ENCODE measurements at regions not wholly inside any gene's neighbourhood (a gene's known extent, or its start where the extent isn't known, plus 50 kb on each side); places are given as distances from the start of the nearest gene placed in this dataset.

- TF ChIP-seq, protein P1, sequence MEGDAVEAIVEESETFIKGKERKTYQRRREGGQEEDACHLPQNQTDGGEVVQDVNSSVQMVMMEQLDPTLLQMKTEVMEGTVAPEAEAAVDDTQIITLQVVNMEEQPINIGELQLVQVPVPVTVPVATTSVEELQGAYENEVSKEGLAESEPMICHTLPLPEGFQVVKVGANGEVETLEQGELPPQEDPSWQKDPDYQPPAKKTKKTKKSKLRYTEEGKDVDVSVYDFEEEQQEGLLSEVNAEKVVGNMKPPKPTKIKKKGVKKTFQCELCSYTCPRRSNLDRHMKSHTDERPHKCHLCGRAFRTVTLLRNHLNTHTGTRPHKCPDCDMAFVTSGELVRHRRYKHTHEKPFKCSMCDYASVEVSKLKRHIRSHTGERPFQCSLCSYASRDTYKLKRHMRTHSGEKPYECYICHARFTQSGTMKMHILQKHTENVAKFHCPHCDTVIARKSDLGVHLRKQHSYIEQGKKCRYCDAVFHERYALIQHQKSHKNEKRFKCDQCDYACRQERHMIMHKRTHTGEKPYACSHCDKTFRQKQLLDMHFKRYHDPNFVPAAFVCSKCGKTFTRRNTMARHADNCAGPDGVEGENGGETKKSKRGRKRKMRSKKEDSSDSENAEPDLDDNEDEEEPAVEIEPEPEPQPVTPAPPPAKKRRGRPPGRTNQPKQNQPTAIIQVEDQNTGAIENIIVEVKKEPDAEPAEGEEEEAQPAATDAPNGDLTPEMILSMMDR (conservative IDR thresholded peaks at IDR 0.05; ENCODE audit: low read depth, low read length), result no peak
- H3K4me3 ChIP-seq (IDR thresholded peaks at IDR 0.05; ENCODE audit: insufficient read depth, low read depth, low read length), result no peak overlapping the region
These were observed 215.7 kb upstream of the HNMT start for GRCh38 chr2:137748533-137748932.

DNA sequence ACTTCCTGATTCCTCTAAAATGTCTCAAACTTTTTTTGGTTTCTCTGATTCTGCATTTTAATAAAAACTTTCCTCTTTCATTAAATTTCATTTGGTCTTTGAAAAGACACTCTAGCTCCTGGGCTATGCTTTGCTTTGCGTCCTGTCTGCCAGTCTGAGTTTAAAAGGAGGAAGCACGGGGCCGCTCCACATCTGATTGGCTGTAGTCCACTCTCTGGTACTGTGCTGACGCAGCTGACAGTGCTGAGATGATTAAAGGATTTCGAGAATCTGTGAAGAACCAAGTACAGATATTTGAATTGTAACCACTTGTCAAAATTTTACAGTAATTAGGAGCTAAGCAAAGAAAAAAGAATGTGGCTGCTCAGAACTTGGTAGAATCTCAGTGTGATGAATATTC, 199.6 kb upstream of the HNMT start:
- H3K27me3 ChIP-seq (ENCODE audit: insufficient read depth, low read depth), result no peaks in the 10 kb centered on the region
- H3K4me2 ChIP-seq, result no peak overlapping the region

More at GRCh38 chr2:137748533-137748932, 215.7 kb upstream of the HNMT start:
- Histone ChIP-seq H3K79me2 (ENCODE audit: insufficient read depth, low read depth) (no peaks in the 10 kb centered on the region), H3K27ac (no peak overlapping the region), H4K20me1 (ENCODE audit: insufficient read depth) (no peaks in the 10 kb centered on the region), H3K9ac (no peak overlapping the region), H3K4me1 (ENCODE audit: low read depth, poor library complexity, severe bottlenecking) (no peaks in the 10 kb centered on the region), H3K36me3 (ENCODE audit: insufficient read depth) (no peaks in the 10 kb centered on the region), H3K27me3 (ENCODE audit: insufficient read depth, low read depth) (no peaks in the 10 kb centered on the region), H3K4me2 (no peak overlapping the region), H2AFZ (ENCODE audit: low read depth) (no peak overlapping the region)

GRCh38 chr2:137769406-137769805, 194.9 kb upstream of the HNMT start:
- no peaks in the 10 kb centered on the region for H3K79me2 ChIP-seq (ENCODE audit: insufficient read depth, low read depth)
- TF ChIP-seq, protein P1 (conservative IDR thresholded peaks at IDR 0.05; ENCODE audit: low read depth, low read length), result no peak
- H3K27me3 ChIP-seq (ENCODE audit: insufficient read depth, low read depth), result no peaks in the 10 kb centered on the region
- no peaks in the 10 kb centered on the region for H4K20me1 ChIP-seq (ENCODE audit: insufficient read depth)
- H2AFZ ChIP-seq (ENCODE audit: low read depth), result no peak overlapping the region
- H3K27ac ChIP-seq, result no peak overlapping the region
- no peak overlapping the region for H3K9ac ChIP-seq
- no peaks in the 10 kb centered on the region for H3K36me3 ChIP-seq (ENCODE audit: insufficient read depth)
- no peak overlapping the region for H3K4me3 ChIP-seq (IDR thresholded peaks at IDR 0.05; ENCODE audit: insufficient read depth, low read depth, low read length)
- H3K4me2 ChIP-seq, result no peak overlapping the region
- H3K4me1 ChIP-seq (ENCODE audit: low read depth, poor library complexity, severe bottlenecking), result no peaks in the 10 kb centered on the region

More for the DNA sequence above, 199.6 kb upstream of the HNMT start:
- Histone ChIP-seq H3K27ac (no peak overlapping the region), H3K4me3 (IDR thresholded peaks at IDR 0.05; ENCODE audit: insufficient read depth, low read depth, low read length) (no peak overlapping the region), H3K79me2 (ENCODE audit: insufficient read depth, low read depth) (no peaks in the 10 kb centered on the region), H2AFZ (ENCODE audit: low read depth) (no peak overlapping the region), H3K4me1 (ENCODE audit: low read depth, poor library complexity, severe bottlenecking) (no peaks in the 10 kb centered on the region), H3K9ac (no peak overlapping the region), H4K20me1 (ENCODE audit: insufficient read depth) (no peaks in the 10 kb centered on the region), H3K36me3 (ENCODE audit: insufficient read depth) (no peaks in the 10 kb centered on the region)
- TF ChIP-seq, protein P1 (conservative IDR thresholded peaks at IDR 0.05; ENCODE audit: low read depth, low read length), result no peak

DNA sequence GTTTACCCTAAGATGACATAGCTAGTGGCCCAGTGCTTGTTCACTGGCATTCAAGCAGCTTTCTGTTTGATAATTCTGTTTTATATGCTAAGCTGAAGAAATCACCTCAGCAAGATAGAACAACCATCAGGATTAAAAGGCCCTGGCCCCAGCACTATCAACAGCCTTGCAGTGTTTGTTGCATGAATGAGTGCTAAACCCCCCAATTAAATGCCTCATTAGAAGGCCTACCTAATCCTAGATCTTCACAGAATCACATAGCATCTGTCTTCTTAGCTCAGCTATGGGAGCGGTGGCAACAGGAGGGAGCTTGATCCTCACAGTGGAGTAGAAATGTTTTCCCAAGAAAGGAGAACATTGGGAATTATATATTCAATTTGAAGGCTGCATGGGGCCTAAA, 194.1 kb upstream of the HNMT start:
- no peaks in the 10 kb centered on the region for H3K4me1 ChIP-seq (ENCODE audit: low read depth, poor library complexity, severe bottlenecking)
- no peak overlapping the region for H3K9ac ChIP-seq
- H3K4me2 ChIP-seq, result no peak overlapping the region
- no peaks in the 10 kb centered on the region for H3K36me3 ChIP-seq (ENCODE audit: insufficient read depth)
- no peak overlapping the region for H3K4me3 ChIP-seq (IDR thresholded peaks at IDR 0.05; ENCODE audit: insufficient read depth, low read depth, low read length)
- H3K79me2 ChIP-seq (ENCODE audit: insufficient read depth, low read depth), result no peaks in the 10 kb centered on the region
- no peak overlapping the region for H2AFZ ChIP-seq (ENCODE audit: low read depth)
- TF ChIP-seq, protein P1 (conservative IDR thresholded peaks at IDR 0.05; ENCODE audit: low read depth, low read length), result no peak
- H3K27ac ChIP-seq, result no peak overlapping the region
- H4K20me1 ChIP-seq (ENCODE audit: insufficient read depth), result no peaks in the 10 kb centered on the region
- H3K27me3 ChIP-seq (ENCODE audit: insufficient read depth, low read depth), result no peaks in the 10 kb centered on the region

Measured in KMS-11 (cell line).